ENCODE measurements at regions not wholly inside any gene's neighbourhood (a gene's known extent, or its start where the extent isn't known, plus 50 kb on each side); places are given as distances from the start of the nearest gene placed in this dataset.
"Not testable (repeated sequence)": the region's sequence is repeated elsewhere in the genome, so short reads cannot be mapped to it uniquely, and the experiment has no call there.

DNA sequence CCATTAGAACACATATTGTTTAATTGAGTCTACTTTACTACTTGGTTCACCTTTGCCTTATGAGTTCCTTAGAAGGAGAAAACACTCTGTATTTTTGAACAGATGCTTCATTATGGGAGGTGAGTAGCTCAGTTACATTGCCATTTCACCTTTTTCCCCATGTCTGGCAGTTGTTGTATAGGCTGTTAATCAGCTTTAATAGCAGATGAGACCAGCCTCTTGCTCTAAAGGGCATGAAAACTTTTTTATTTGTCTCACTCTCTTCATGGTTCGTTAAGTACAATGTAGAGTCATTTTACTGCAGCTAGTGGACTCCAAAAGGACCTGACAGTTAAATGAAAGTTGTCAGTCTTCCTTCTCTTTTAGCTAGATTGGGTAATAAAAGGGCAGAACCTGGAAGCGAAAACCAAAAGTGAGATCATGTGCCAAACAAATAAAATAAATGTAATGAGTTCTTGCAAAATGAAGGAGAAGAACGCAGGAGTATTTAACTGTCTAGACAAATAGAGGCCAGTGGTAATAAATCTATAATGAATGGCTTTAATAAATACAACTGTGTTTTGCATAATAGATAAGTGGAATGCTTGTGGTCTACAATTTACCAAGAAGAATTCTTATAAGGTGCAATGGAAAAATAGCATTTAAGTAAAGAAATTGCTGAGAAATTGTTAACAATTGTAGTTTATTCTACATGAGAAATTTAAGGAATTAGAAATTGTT lies 180.0 kb upstream of the NEGR1 start:
- Mint-ChIP-seq H3K4me3 (no peak overlapping the region), H3K36me3 (ENCODE audit: low read depth) (no peaks in the 10 kb centered on the region), H3K27ac (no peak overlapping the region), H3K27me3 (no peaks in the 10 kb centered on the region), H3K4me1 (no peaks in the 10 kb centered on the region), H3K9me3 (no peaks in the 10 kb centered on the region)
- DNase-seq (no peak), ATAC-seq (no peak)

DNA sequence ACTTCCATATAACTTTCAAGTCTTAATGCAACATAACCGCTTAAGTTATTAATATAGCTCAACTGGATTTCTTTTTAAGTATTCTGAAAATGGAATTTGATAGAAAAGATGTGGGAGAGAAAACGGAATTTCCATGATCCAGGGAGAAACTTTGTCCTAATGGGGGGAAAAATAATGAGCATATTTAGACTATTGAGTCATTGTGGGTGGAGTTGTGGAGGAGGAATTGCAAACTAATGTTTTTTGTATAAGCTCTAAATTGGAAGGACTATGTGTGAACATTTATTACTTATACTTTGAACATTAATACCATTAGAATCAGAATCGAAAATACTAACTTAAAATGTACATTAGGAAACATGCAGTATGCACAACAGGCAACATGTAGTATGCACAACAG lies 159.9 kb upstream of the NEGR1 start:
- H3K36me3 Mint-ChIP-seq (ENCODE audit: low read depth), result no peaks in the 10 kb centered on the region
- H3K27ac Mint-ChIP-seq, result no peak overlapping the region
- DNase-seq (no peak), ATAC-seq (no peak)
- peaks cover 2% of the 10 kb centered on the region for H3K9me3 Mint-ChIP-seq
- H3K4me1 Mint-ChIP-seq, result no peaks in the 10 kb centered on the region
- no peak overlapping the region for H3K4me3 Mint-ChIP-seq
- no peaks in the 10 kb centered on the region for H3K27me3 Mint-ChIP-seq

DNA sequence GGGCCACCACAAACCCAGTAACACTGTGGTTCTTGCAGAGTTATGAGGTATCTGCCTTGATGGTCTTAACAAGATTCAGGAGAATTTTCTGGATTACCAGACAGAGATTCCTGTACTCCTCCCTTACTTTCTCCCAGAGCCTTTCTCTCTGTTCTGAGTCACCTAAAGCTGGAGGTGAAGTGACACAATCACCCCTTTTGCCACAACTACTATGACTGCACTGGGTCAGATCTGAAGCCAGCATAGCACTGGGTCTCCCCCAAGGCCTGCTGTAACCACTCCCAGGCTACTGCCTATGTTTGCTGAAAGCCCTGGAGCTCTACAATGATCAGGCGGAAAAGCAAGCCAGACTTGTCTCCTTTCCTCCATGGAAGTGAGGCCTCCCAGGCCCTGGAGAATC lies 156.7 kb upstream of the NEGR1 start:
- no peaks in the 10 kb centered on the region for H3K36me3 Mint-ChIP-seq (ENCODE audit: low read depth)
- DNase-seq, result no peak
- H3K9me3 Mint-ChIP-seq, result peaks cover 13% of the 10 kb centered on the region

DNA sequence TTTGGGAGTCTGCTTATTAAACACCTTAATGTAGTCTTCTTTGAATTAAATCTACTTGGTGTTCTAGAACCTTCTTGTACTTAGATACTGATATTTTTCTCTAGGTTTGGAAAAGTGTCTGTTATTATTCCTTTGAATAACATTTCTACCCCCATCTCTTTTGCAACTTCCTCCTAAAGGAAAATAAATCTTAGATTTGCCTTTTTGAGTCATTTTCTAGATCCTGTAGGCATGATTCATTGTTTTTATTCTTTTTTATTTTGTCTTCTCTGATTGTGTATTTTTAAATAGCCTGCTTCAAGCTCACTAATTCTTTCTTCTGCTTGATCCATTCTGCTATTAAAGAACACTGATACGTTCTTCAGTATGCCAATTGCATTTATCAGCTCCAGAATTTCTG lies 155.9 kb upstream of the NEGR1 start:
- Mint-ChIP-seq H3K9me3 (peaks cover 13% of the 10 kb centered on the region), H3K4me3 (no peak overlapping the region), H3K4me1 (peaks cover 2% of the 10 kb centered on the region), H3K27ac (no peak overlapping the region), H3K27me3 (no peaks in the 10 kb centered on the region), H3K36me3 (ENCODE audit: low read depth) (no peaks in the 10 kb centered on the region)
- ATAC-seq (no peak), DNase-seq (no peak)

More for the DNA sequence above, 156.7 kb upstream of the NEGR1 start:
- Mint-ChIP-seq H3K4me1 (no peaks in the 10 kb centered on the region), H3K27ac (no peak overlapping the region), H3K27me3 (no peaks in the 10 kb centered on the region), H3K4me3 (no peak overlapping the region)
- ATAC-seq, result no peak

DNA sequence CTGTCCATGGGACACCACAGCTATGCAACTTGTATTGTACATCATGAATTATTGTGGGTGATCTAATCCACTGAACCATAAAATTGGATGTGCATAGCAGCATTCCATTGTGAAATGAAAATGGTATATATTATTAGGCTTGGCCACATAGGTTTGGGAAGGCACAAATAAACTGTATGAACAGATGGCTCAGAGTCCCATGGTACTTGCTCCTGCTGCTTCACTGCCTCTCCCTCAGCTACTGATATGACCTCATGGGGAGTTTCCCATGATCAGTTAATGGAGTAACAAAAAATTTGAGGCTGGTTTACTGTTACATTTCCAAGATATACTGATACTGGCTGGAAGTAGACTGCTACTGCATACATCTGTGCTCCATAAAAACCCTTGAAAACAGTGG lies 152.7 kb upstream of the NEGR1 start:
- Mint-ChIP-seq H3K9me3 (peaks cover 11% of the 10 kb centered on the region), H3K4me1 (peaks cover 5% of the 10 kb centered on the region), H3K4me3 (no peak overlapping the region), H3K36me3 (ENCODE audit: low read depth) (no peaks in the 10 kb centered on the region), H3K27ac (no peak overlapping the region), H3K27me3 (no peaks in the 10 kb centered on the region)
- ATAC-seq (no peak), DNase-seq (no peak)

DNA sequence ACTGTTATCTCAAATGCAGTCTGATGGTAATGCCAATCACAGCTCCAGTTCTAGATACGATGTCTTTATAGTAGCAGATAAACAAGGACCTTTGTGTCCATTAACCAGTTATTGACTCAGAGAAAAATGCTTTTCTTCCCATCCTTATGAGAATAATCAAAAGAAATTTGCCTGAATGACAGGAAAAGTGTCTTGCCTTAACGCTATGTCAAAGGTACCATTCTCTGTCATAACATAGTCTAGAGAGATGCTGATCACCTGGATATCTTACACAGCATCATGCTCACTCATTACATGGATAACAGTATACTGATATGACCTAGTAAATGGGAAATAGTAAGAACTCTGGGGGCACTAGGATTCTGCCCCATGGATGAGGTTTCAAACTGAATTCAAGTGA lies 151.7 kb upstream of the NEGR1 start:
- Mint-ChIP-seq H3K4me1 (peaks cover 5% of the 10 kb centered on the region), H3K9me3 (peaks cover 11% of the 10 kb centered on the region), H3K4me3 (no peak overlapping the region), H3K27ac (no peak overlapping the region), H3K27me3 (no peaks in the 10 kb centered on the region), H3K36me3 (ENCODE audit: low read depth) (no peaks in the 10 kb centered on the region)
- DNase-seq (no peak), ATAC-seq (no peak)

DNA sequence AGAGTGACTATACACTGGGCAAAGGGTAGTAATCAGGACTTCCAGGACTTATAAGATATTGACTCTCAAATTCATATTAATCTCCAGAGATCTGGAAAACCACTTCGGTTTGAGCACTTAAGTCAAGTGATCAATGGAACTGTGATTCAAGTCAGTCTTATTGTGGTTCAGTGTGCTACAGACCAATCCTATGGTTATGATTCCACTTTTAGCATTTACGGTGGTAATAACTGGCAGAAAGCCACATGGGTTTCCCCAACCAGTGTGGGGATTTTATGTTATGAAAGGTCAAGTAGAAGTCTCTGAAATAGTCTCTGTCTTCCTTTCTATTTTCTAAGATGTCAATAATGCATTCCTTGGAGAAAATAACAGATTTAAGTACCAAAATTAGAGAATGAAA lies 151.3 kb upstream of the NEGR1 start:
- H3K27me3 Mint-ChIP-seq, result no peaks in the 10 kb centered on the region
- no peak overlapping the region for H3K27ac Mint-ChIP-seq
- DNase-seq (no peak), ATAC-seq (no peak)
- H3K9me3 Mint-ChIP-seq, result peaks cover 11% of the 10 kb centered on the region
- H3K4me1 Mint-ChIP-seq, result peaks cover 5% of the 10 kb centered on the region
- H3K4me3 Mint-ChIP-seq, result no peak overlapping the region
- H3K36me3 Mint-ChIP-seq (ENCODE audit: low read depth), result no peaks in the 10 kb centered on the region

DNA sequence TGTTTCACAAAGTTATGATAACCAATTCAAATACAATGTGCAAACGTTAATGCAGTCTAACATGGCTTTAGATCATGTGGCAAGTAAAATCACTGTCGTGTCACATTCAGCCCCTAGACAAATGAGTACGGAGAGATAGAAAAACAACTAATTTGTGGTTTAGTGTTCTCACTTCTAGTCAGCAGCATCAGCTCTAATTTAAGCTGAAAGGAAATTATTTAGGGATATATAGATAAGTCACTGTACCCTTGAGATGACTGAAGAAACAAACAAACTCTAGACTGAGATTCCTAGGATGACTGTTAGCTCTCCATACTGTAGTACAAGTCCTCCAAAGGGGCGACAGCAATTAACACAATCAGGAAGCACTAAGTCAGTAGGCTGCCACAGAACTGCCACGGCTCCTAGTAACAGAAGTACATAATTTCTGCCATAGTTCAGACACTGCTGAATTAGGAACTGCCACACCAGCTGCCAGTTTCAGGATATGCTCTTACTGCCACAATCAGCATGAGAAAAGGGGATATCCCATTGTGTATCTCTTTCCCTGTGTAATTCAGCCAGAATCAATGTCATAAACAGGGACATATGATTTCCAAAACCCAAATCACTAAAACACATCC lies 150.4 kb upstream of the NEGR1 start:
- H3K4me3 Mint-ChIP-seq, result no peak overlapping the region
- H3K36me3 Mint-ChIP-seq (ENCODE audit: low read depth), result no peaks in the 10 kb centered on the region
- H3K27me3 Mint-ChIP-seq, result no peaks in the 10 kb centered on the region
- ATAC-seq (no peak), DNase-seq (no peak)
- peaks cover 11% of the 10 kb centered on the region for H3K9me3 Mint-ChIP-seq
- peaks cover 5% of the 10 kb centered on the region for H3K4me1 Mint-ChIP-seq
- no peak overlapping the region for H3K27ac Mint-ChIP-seq

DNA sequence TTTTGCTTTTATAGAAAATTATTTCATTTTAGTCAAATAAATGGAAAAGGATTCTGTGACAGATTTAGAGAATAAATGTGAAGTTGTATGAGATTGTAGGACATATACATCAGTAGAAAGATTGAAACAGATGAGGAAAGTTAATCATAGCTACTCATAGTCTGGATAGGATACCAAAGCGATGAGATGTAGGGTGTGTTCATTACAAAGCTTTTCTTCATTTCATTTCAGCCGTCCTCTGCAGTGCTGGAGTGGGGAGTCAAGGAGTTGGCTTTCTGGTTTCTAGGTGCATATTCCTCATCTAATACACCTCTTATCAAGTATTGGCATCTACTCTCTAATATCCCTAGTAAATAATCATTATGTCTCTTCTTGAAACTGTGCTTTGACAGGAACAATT lies 149.5 kb upstream of the NEGR1 start:
- H3K4me1 Mint-ChIP-seq, result peaks cover 5% of the 10 kb centered on the region
- DNase-seq (no peak), ATAC-seq (no peak)
- H3K9me3 Mint-ChIP-seq, result peaks cover 11% of the 10 kb centered on the region
- no peak overlapping the region for H3K4me3 Mint-ChIP-seq
- H3K36me3 Mint-ChIP-seq (ENCODE audit: low read depth), result no peaks in the 10 kb centered on the region
- H3K27me3 Mint-ChIP-seq, result no peaks in the 10 kb centered on the region
- H3K27ac Mint-ChIP-seq, result no peak overlapping the region

DNA sequence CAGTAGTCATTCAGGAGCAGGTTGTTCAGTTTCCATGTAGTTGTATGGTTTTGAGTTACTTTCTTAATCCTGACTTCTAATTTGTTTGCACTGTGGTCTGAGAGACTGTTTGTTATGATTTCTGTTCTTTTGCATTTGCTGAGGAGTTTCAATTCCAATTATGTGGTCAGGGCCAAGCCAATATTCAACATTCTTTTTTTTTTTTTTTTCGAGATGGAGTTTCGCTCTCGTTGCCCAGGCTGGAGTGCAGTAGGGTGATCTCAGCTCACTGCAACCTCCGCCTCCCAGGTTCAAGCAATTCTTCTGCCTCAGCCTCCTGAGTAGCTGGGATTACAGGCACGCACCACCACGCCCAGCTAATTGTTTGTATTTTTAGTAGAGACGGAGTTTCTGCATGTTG lies 145.9 kb upstream of the NEGR1 start:
- H3K27ac Mint-ChIP-seq; H3K36me3 Mint-ChIP-seq (ENCODE audit: low read depth); H3K27me3 Mint-ChIP-seq; H3K4me1 Mint-ChIP-seq; DNase-seq; ATAC-seq; H3K4me3 Mint-ChIP-seq: not testable (repeated sequence)
- peaks cover 12% of the 10 kb centered on the region for H3K9me3 Mint-ChIP-seq

DNA sequence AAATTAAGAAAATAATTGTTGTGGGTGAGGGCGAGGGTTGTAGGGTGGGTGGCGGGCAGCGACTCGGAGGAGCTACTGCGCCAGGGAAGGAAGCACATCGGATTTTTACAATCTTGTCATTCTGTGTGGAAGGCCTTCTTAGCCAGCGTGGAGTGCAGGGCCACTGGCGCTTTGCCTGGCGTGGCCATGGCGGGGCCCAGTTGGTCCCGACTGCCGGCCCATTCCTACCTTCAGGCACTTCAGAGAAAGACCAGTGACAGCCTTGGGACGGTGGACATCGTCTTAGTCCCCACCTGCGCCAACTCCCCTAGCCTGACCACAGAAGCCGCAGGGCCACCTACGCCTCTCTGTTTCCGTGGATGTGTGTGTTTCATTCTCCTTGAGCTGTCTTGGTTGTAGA lies 136.9 kb upstream of the NEGR1 start:
- ATAC-seq (no peak), DNase-seq (no peak)
- H3K36me3 Mint-ChIP-seq (ENCODE audit: low read depth), result no peaks in the 10 kb centered on the region
- no peak overlapping the region for H3K4me3 Mint-ChIP-seq
- H3K27ac Mint-ChIP-seq, result no peak overlapping the region
- no peaks in the 10 kb centered on the region for H3K4me1 Mint-ChIP-seq
- H3K9me3 Mint-ChIP-seq, result peaks cover 2% of the 10 kb centered on the region
- H3K27me3 Mint-ChIP-seq, result no peaks in the 10 kb centered on the region

DNA sequence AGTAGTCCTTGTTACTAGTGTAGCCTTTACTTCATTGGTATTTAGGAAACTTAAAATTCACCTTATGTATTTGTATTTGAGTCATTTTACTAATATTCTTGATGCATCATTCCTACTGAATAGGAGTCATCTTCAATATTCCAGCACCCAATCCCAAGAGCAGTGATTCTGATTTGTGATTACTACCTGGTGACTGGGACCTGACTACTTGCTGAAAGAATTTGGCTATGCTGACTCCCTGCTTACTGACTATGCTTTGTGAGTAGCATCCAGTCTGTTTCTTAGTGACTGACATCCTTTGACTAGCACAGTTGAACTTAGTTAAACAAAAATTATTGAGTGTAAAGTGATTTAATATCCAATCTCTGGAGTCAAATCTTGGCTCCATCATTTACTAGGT lies 129.9 kb upstream of the NEGR1 start:
- Mint-ChIP-seq H3K4me1 (no peaks in the 10 kb centered on the region), H3K36me3 (ENCODE audit: low read depth) (no peaks in the 10 kb centered on the region), H3K4me3 (no peak overlapping the region), H3K27ac (no peak overlapping the region), H3K9me3 (no peaks in the 10 kb centered on the region), H3K27me3 (no peaks in the 10 kb centered on the region)
- no peak for DNase-seq
- no peak for ATAC-seq

DNA sequence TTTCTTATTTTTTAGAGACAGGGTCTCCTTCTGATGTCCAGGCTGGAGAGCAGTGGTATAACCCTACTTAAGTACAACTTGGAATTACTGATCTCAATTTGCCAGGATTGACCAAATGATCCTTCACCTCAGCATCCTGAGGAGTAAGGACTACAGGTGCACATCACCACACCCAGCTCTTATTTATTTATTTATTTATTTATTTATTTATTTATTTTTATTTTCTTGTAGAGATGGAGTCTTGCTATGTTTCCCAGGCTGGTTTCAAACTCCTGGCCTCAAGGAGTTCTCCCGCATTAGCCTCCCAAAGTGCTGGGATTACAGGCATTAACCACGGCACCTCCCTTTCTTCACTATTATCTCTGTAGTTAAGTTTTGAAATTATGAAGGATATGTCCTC lies 117.5 kb upstream of the NEGR1 start:
- Mint-ChIP-seq H3K9me3 (peaks cover 6% of the 10 kb centered on the region), H3K36me3 (ENCODE audit: low read depth) (no peaks in the 10 kb centered on the region), H3K27me3 (no peaks in the 10 kb centered on the region), H3K4me3 (no peak overlapping the region), H3K27ac (no peak overlapping the region), H3K4me1 (no peaks in the 10 kb centered on the region)
- ATAC-seq, result no peak
- no peak for DNase-seq

DNA sequence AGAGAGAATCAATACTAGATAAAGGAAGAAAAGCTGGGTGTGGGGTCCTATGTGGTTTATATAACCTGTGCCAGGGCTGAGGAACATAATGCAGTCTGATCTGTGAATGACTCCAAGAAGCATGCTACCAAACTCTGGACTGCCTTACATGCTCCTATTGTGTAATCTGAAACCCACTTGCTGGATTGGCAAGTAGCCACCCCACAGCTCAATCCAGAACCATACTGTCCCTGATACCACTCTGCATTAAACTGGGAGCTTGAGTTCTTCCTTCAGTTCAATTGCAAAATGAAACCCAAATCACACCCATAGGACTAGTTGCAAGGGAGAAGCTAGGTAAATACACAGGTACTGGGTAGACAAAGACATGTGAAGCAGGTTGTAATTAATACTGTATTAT lies 115.4 kb upstream of the NEGR1 start:
- DNase-seq (no peak), ATAC-seq (no peak)
- H3K27ac Mint-ChIP-seq, result no peak overlapping the region
- no peak overlapping the region for H3K4me3 Mint-ChIP-seq
- H3K9me3 Mint-ChIP-seq, result peaks cover 6% of the 10 kb centered on the region
- H3K4me1 Mint-ChIP-seq, result no peaks in the 10 kb centered on the region
- H3K36me3 Mint-ChIP-seq (ENCODE audit: low read depth), result no peaks in the 10 kb centered on the region
- no peaks in the 10 kb centered on the region for H3K27me3 Mint-ChIP-seq

DNA sequence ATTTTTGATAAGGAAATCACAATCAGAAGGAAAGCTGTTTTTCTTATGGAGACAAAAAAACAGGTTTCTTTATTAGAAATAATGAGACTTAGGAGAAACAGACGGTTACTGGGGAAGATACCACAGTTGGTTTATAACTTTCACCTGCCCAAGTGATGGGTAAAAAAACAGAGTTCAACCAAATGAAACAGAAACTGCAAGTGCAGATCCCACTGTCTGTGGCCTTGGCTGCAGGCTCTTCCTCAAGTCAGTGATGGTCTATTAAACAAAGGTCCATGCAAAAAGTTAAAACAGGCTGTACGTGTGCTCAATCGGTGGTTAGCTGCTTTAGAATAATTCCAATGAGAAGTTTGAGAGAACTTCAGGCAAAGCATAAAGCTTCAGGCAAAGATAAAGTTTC lies 112.1 kb upstream of the NEGR1 start:
- Mint-ChIP-seq H3K27ac (no peak overlapping the region), H3K36me3 (ENCODE audit: low read depth) (no peaks in the 10 kb centered on the region), H3K27me3 (no peaks in the 10 kb centered on the region), H3K9me3 (no peaks in the 10 kb centered on the region), H3K4me1 (no peaks in the 10 kb centered on the region), H3K4me3 (no peak overlapping the region)
- ATAC-seq, result no peak
- DNase-seq, result no peak

DNA sequence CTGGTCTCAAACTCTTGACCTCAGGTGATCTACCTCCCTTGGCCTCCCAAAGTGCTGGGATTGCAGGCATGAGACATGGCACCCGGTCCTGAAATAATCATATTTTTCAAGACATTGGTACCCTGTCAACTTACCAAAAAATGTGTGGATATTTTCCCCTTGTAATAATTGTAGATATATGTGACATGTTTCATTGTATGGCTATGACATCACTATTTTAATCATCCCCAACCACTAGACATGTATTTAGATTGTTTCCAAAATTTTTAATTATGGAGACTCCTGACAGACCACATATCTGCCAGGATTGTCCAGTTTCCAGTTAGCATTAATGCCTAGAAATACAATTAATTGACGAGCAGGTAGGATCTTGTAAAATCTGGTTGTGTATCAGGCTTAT lies 96.7 kb upstream of the NEGR1 start:
- no peak overlapping the region for H3K4me3 Mint-ChIP-seq
- DNase-seq, result no peak
- H3K9me3 Mint-ChIP-seq, result no peaks in the 10 kb centered on the region
- no peak for ATAC-seq
- H3K36me3 Mint-ChIP-seq (ENCODE audit: low read depth), result no peaks in the 10 kb centered on the region
- H3K4me1 Mint-ChIP-seq, result no peaks in the 10 kb centered on the region
- H3K27me3 Mint-ChIP-seq, result no peaks in the 10 kb centered on the region
- H3K27ac Mint-ChIP-seq, result no peak overlapping the region

Data from activated naive CD8-positive, alpha-beta T cell treated with anti-CD3 and anti-CD28 coated beads, Interleukin-2, amount 50 U/mL, for 24 hours (primary cell).